NCI-H82 (cell line): ENCODE measurements at regions not wholly inside any gene's neighbourhood (a gene's known extent, or its start where the extent isn't known, plus 50 kb on each side); places are given as distances from the start of the nearest gene placed in this dataset.

Experiments
- DNase-seq: peaks from one replicate; lab custom pipeline; 2025; lab: John Stamatoyannopoulos, UW

DNA sequence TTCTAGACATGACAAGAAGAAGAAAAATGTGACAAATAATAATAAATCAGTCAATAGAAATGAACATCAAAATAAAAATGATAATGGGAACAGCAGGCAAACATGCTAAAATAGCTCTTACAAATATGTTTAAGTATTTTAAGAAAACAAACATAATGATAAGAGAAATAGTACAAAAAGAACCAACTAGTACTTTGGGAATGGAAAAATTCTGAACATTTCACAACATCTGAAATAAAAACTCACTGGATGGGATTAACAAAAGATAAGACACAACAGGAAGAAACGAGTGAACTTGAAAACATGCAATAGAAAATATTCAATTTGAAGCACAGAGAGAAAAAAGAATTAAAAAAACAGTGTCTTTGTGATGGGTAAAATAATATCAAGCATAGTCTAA lies 115.2 kb upstream of the TSPAN2 start:
- DNase-seq: no peak

DNA sequence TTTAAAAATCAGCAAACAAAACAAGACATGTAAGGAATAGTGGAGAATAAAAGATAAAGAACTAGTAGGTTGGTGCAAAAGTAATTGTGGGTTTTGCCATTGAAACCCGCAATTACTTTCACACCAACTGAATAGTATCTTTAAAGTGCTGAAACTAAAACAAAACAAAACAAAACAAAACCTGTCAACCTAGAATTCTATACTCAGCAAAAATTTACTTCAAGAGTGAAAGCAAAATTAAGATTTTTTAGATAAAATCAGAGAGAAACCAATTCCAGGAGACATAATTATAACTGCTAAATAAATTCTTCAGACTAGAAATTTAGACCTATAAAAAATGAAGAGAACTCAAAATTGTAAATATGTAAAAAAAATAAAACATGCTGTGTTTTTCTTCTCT lies 114.0 kb upstream of the TSPAN2 start:
- no peak for DNase-seq

DNA sequence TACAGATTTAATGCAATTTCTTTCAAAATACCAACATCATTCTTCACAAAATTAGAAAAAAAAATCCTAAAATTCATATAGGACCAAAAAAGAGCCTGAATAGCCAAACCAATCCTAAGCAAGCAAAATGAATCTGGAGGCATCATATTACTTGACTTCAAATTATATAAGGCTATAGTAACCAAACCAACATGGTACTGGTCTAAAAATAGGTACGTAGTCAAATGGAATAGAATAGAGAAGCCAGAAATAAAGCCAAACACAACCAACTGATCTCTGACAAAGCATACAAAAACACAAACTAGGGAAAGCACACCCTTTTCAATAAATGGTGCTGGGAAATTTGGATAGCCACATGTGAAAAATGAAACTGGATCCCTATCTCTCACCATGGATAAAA lies 112.3 kb upstream of the TSPAN2 start:
- no peak for DNase-seq

DNA sequence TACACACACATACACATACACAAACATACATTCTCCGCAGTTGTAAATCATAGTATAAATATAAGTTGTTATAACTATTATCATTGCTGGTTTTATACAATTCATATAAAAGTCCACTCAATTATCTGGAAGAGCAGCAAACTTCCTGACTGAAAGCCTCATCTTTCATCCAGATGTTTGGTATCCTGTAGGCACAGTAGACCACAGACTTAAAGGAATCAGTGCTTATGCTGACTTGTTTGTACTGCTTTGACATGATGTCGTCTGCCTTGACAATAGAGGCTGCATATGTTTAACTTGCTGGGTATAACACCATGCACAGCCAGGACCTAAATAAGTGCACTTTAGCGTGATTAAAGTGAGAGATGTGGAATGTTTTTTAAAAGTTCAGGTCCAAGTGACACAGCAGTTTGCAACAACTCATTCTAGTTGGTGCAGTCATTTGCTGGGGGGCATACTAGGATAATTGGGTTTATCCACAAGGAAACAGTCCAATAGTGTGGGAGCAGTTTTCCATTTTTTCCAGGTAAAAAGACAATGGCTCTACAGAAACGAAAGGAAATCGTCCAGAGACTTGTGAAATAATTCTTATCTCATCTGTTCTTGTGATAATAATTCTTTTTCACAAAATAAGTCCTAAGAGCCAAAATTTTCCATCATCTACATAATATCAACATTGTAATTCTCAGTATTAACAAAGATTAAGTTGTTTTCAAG lies 110.3 kb upstream of the TSPAN2 start:
- DNase-seq: no peak

DNA sequence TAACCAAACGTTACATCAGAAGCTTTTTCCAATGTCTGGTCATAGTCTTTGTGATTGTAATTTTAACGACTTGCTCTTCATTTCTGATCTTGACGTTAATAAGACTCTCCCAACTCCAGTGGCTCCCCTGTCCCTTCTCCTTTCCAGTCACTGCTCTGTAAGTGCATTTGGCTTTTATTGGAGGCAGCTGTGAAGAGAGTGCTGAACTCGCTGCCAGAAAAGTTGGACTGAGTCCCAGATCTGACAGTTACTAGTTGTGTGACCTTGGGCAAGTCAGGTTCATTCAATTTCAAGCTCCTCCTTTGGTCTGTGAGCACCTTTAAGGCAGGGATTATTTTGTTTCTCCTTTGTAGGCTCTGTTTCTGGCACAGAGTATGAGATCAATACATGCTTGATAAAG lies 109.6 kb upstream of the TSPAN2 start:
- no peak for DNase-seq

DNA sequence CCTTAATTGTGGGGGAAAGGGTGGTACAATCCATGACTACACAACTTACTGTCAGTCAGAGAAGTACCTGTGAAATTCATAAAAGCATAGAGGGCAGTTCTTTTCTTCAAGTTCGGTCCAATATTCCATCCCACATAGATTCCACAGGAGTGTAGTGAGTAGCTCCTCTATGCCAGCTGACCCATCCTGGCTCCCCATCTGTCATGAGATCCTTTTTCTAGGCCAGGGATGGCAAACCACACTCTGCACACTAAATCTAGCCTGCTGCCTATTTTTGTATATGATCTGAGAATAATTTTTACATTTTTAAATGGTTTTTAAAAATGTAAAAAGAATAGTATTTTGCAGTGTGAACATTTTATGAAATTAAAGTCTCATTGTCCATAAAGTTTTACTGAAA lies 107.0 kb upstream of the TSPAN2 start:
- no peak for DNase-seq

DNA sequence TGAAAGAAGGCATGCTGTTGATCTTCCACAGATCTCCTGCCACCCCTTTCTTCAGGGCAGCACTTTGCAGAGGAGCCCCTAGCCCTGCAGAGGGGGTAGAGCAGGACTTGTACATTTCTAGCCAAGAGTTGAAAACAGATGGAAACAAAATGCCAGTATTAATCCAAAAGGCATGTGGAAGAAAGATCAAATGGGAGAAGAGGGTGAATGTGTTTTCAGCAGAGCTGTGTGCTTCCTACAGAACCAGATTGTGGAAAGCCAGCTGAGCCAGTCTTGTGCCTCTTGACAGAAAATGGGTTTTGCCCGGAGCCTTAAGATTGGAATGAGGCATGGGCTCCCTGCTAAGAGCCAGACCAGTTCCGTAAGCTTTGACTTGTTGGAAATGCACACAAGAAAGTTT lies 105.2 kb upstream of the TSPAN2 start:
- DNase-seq: no peak

DNA sequence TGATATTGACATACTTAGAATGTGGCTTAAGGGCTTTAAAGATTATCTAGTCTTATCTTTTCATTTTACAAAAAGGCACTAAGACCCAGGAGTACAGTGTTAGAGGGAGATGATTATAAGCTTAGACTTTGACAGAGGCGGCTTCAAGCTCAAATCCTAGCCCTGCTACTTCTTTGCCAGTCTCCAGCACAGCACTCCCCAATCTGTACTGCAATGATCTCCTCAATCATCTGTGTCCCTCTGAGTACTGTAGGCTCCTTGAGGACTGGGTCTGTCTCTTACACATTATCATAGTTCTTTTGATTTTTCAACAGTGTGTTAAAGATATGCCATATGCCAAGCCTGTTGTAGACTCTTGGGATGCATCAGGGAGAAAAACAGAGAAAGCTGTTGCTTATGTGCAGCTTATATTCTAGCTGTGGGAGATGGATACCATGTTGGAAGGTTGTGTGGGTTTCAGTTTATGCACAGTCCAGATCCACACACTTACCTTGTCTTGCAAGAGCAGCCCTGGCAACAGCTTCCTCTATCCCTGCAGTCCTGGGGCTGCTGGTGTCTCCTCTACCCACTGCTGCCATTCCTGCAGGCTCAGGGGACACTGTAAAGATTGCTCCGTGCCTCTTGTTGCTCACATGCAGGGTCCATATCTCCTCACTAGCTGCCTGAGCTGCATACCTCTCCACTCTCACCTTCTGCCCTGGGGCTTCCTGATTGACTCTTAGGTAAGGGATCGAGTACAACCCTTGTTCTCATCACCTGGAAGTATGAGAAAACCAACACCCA lies 103.9 kb upstream of the TSPAN2 start:
- peak; percentile 91 for DNase-seq

DNA sequence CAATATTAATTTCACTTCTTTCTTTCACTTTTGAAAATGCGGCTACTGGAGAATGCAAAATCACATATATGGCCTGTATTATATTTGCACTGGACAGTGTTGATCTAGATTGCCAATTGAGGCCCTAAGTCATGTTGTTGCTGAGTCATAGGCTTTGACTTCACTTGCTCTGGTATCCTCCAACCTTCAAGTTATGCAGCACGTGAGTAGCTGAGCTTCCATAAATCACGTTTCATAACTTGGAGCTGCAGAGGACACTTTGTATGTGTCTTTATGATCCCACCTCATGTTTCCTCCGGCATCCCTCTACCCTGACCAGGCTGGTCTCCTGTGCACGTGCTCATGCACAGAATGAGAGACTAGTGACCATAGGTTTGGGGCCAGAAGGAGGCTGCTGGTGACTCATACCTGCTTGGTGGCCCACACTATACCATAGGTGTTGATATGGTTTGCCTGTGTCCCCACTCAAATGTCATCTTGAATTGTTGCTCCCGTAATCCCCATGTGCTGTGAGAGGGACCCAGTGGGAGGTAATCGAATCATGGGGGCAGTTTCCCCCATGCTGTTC lies 103.0 kb upstream of the TSPAN2 start:
- peak; percentile 19 for DNase-seq

DNA sequence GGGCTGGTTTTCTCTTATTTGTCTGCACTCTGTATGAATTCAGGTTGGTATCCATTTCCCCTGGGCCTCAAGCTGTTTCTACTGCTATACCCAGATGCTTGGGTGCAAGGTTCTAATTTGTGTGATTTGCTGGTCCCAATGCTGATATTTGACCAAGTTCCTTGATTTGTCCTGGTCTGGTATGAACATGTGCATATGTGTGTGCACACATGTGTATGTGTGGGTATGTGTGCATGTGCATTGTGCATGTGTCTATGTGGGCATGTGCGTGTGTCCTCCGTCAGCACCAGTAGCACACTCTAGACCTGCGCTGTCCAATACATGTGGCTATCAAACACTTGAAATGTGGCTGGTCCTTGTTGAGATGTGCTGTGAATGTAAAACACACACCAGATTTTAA lies 102.4 kb upstream of the TSPAN2 start:
- DNase-seq: no peak

DNA sequence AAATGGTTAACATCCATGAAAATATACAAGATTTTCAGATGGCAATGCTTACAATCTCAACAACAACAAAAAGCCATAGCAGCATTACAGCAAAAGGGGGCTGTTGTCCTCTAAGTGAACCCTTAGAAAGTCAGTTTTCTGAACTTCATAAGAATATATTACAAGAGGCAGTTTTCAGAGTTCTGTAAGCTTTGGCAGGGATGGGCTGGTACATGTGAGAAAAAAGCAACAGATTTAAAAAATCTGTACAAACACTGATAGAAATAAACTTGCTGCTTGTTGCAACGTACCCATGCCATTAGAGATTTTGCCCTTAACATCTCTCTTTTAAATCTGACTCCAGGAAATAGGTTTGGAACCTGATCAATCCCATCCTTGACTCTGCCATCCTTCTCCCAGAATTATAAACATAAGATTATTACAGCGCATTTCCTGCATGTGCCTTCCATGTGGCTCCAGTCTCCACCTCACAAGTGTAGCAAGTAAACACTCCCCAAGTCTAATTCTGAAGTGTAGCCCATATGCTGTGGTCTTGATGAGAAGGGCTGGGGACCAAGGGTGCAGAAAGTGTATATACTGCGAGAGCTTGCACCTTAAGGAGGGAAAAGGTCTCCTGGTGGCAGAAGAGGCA lies 101.4 kb upstream of the TSPAN2 start:
- no peak for DNase-seq

DNA sequence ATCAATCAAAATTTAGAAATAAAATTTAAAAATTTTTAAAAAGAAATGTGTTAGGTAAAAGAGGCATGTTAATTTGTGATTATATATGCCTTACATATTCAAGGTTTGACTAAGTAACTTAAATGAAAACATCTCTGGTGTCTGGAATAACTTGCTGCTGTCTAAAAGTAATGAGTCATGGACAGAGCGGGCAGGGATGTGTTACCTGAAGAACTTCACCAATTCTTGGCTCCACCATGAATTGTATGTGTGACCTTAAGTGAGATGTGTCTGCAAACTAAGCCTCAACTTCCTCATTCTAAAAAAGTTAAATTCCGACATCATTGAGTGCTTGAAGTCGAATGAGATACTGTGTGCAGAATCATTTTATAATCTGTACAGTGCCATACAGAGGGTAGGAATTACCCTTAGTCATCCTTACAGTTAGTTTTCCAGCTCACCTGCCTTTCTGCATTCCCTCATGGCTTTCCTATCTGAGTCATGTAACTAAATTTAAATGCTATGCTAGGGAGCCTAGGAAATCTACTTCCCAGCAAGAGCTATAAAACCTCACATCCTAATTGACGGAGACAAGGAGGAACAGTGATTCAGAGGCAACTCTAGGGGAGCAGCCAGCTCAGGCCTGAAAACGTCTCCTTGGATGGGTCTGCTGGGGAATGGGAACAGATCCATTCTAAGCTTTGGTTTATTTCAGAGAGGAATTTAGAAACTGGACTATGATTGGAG lies 100.7 kb upstream of the TSPAN2 start:
- DNase-seq: no peak

DNA sequence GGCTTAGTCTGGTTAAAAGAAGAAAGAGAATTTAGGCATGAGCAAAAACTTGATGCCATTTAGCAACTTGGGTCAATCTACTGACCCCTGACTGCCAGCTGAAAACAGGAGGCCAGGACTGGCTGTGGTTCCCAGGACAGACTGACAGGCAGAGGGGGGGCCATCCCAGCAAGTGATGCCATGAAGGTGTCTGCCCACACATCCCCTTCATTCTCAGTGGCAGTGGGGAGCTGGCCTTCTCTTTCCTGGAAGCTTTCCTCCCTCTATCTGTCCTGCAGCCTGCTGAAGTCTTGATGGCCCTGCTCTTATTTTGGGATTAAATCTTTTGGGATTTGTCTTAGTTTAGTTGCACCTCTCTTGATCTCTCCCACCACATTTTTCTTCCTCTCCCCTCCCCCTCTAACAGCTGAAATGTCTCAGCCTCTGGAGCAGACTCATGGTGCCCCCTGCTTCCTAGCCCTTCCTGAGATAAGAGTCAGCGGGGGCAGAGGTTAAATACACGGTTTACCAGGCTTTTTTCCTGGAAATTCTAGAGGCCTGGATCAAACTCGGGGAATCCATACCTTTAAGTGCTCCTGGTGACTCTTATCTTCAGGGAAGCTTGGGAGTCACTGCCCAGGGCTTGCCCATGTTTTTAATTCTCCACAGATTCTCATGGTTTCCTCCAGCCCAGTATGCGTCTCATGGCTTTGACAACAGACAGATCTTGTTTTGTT lies 99.5 kb upstream of the TSPAN2 start:
- no peak for DNase-seq

DNA sequence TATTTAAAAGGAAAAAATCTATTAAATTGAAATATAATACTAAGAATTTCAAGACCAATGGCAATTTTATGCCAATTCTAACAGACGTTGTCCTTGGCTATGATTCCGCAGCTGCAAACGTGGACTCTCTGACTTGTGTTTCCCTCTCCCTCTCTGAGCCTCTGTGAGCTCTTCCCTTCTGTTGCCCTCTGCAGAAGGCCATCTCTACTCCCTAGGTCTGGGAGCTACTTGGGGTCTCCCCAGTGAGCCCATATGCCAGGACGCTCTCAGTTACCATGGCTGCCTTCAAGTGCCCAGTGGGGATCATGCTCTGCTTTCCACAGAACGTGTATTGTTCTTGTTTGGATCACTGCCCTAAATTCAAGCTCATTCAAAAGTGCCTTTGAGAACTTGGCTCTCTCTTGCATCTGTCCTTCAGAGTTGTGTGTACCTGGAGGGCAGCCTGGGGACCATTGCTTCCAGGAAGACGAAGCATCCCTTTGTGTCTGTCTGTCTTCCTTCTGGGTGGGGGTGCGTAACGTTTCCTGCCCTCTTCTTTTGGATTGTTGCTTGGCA lies 97.5 kb upstream of the TSPAN2 start:
- no peak for DNase-seq

DNA sequence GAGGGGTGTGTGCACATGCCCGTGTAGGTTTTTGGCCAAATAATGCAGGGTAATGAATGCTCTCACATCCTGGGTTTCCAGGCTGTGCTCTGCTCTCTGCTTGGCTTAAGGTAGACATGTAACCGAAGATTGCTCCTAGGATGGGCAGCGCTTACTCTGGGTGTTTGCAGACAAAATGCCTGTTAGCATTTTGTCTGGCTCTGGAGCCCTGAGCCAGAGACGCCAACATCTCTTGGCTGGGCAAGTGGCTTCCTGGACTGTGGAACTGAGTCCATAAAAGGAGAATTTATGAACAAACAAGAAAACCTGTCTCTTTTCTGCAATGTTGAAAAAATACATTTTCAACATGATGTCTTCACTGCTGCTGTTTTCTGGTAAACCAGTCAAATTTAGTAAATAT lies 96.0 kb upstream of the TSPAN2 start:
- no peak for DNase-seq

DNA sequence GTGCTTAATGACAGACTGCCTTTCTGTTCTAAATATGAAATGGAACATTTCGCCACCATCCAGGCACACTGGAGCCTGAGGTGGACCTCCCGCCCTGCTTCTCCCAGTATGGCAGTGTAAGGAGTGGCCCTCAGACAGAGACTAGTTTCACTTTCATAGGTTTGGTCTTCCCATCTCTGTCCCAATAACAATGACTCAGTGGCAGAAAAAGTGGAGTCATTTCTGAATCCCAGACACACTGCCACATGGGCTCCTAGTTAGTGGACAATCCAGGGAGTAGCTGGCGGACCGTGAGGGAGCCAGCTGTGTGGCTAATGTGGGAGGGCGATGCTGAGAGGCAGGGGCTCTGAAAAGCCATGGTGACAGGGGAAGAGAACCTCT lies 95.6 kb upstream of the TSPAN2 start:
- no peak for DNase-seq

DNA sequence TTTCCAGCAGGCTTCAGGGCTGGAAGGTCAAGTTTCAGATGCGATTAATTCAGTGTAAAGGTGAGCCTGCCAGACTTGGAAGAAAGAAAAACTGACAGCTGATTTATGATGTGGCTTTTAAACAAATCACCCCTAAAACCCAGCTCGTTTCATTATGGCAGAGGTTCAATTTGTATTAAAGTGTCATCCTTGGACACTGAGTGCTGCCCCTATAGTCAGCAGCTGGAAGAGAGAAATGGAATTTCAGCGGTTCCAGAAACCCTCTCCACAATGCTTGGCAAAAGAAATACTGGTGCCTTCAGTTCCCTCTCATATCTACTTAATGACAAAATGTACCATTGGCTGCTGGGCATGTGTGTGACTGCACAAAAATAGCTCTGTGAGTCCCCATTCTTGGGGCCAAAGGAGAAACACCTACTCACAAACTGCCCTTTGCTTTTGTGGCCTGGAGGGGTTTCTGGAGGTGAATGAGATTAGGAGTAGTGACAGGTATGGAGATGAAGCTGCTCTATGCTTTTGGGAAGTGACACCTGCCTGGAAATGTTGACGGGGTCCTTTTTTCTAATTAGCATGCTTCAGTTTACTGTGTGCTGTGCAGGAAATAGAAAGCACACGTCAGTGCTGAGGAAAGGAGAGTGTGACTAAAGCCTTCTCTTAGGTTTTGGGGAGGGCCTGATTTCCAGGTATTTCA lies 95.1 kb upstream of the TSPAN2 start:
- DNase-seq: no peak

DNA sequence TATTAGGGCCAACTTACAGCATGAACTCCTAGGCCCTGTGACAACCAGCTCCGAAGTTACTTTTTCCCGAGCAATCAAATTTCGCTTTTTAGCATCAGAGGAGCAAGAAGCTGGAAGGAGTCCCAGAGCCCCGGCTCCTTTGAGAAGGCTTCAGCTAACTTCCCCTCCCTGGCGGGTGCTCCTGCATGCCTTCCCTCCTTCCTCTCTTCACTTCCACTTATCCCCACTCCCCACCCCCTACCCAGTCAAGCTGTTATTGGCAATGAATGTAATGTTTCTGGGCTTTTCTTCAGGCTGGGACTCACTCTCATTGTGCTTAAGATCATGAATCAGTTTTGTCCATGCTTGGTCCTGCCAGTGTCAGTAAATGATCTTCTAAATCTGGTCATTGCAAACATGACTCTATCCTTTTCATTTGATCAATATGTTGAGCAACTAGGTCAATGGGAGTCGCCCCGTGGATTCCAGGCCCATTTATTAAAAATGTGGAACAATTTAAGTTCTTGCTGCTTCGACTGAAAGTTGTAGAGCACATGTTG lies 94.5 kb upstream of the TSPAN2 start:
- no peak for DNase-seq

DNA sequence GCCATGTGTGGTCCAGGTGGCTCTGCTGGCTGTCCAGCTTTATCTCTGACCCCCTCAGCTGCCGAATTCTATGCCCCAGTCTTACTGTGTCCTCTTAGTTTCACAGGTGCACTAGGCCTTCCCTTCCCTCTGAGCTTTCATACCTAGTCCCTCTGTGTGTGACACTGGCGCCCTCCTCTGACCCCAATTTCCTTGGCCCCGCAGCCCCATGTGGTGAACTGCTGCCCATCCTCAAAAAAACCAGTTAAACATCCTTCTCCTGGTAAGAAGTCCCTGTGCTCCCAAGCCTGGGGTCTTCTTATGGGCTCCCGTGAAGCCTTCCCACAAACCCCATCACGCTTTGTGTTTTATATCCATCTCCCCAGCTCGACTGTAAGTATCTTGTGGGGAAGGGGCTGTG lies 93.9 kb upstream of the TSPAN2 start:
- peak; percentile 8 for DNase-seq

DNA sequence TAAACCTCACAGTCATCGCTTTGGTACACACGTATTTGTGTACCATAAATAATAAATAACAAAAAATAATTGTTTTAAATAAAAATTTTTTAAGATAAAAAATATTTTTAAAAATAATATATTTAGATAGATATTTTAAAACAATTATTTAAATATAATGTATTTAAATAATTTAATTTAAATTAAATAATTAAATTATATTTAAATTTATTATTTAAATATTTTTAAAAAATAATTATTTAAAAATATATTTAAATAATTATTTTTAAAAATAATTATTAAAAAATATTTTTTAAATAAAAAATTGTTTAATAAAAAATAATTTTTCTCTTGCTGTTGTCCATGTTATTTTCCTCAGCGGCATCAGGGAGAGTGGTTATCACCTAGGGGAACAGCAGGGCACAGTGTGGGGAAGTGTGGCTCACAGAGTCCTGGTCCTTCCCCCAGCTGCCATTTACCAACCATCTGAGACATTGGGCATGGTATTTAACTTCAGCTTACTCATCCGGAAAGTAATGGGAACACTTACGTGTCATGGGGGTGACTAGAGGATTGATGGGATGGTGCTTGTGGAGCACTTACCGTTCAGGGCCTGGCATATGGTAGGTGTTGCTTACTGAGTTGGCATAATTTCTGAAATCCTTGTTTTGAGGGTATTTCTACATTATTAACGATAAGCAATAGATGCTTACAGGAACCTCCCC lies 92.9 kb upstream of the TSPAN2 start:
- no peak for DNase-seq
